GM19463 (cell line): ENCODE measurements at regions not wholly inside any gene's neighbourhood (a gene's known extent, or its start where the extent isn't known, plus 50 kb on each side); places are given as distances from the start of the nearest gene placed in this dataset.
"Not testable (repeated sequence)": the region's sequence is repeated elsewhere in the genome, so short reads cannot be mapped to it uniquely, and the experiment has no call there.

Experiments used
- ATAC-seq: cut with Tn5 transposase; IDR thresholded peaks from one replicate; pipeline ENCODE4 v1.9.1; 2021; ENCODE audit warnings: mild to moderate bottlenecking, moderate library complexity; ENCODE audit not compliant: unreplicated experiment

GRCh38 chr5:15344954-15345353 lies 155.0 kb upstream of the FBXL7 start:
- ATAC-seq: no peak

DNA sequence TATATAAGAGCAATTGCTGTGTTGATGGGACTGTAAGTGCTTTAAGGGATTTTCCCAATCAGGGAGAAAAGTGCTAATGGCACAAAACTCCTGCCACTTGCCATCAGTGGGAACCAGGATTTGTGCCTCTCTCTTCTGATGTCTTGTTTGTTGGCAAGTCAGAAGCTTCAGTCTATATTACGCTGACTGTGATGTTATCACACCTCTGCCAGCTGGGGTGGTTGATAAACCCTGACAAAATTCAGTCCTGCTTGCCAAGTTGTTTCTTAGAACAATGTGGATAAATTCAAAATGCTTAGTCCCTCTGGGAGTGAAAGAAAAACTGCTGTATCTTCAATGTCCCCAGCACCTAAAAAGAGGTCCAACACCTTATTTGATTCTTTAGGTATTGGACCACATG lies 161.4 kb upstream of the FBXL7 start:
- no peak for ATAC-seq

GRCh38 chr5:15334551-15335266 lies 165.3 kb upstream of the FBXL7 start:
- ATAC-seq: no peak

GRCh38 chr5:15333091-15333490 lies 166.9 kb upstream of the FBXL7 start:
- ATAC-seq: no peak

- ATAC-seq: no peak
Observed at GRCh38 chr5:15326932-15327331, 173.0 kb upstream of the FBXL7 start.

- no peak for ATAC-seq
Observed at GRCh38 chr5:15326471-15326870, 173.5 kb upstream of the FBXL7 start.

GRCh38 chr5:15322421-15322820 lies 177.6 kb upstream of the FBXL7 start:
- ATAC-seq: no peak

GRCh38 chr5:15321776-15322175 lies 178.2 kb upstream of the FBXL7 start:
- ATAC-seq: no peak

GRCh38 chr5:15320871-15321270 lies 179.1 kb upstream of the FBXL7 start:
- no peak for ATAC-seq

DNA sequence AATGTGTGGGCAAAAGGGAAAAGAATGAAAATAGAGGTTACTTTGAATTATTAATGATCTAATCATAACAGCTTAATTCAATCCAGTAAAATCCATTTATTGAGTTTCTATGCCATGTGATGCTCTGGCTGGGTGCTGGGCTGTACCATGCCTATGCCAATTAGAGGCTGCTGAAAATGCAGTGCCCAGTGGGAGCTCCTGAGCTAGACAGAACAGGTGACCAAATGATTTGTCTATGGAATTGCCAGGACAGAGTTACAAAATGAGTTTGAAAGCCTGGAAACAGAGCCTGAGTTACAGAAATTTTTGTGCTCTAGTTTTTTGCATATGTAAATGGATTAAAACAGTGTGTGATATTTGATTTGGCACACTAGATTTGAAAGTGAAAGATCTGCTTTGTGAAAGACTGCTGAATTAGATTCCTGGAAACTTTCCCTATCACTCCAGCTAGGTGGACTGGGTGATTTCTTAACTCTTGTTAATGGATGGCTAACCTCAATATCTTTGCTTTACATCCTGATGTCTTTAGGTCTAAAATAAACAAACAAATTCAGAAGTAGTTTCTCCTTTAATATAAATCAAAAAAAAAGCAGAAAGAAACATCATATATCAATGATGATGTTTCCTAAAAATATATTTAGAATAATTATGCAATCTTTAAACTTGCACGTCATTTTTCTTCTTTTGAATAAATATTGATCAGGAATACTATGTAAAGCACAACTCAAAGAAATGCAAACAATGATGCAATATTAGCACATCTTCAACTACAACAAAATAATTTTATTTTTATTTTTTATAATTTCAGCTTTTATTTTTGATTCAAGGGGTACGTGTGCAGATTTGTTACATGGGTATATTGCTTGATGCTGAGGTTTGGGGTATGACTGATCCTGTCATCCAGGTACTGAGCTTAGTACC lies 194.8 kb upstream of the FBXL7 start:
- ATAC-seq: no peak

- ATAC-seq: no peak
Observed at GRCh38 chr5:15304066-15304731, 195.8 kb upstream of the FBXL7 start.

GRCh38 chr5:15300141-15300540 lies 199.8 kb upstream of the FBXL7 start:
- no peak for ATAC-seq

GRCh38 chr5:15290953-15291352 lies 209.0 kb upstream of the FBXL7 start:
- no peak for ATAC-seq

DNA sequence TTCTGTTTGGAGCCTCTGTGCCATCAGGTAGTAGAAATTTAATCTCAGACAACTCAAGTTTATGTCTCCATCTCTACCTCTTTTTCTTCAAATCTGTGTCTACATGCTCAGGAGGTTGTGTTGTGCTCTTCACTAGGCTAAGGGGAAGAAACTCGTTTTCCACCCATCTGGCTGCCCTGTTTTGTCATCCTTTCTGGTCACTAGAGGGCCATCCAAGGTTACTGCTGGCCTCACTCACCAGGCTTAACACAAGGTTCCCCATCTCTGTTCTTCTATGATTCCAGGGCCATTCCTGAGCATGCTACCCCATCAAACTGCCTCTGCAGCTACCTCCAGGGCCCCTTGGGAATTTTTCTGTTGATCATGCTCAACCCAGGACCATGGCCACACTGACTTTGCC lies 213.3 kb upstream of the FBXL7 start:
- ATAC-seq: no peak

- ATAC-seq: no peak
Observed at GRCh38 chr5:15285901-15286583, 213.9 kb upstream of the FBXL7 start.

GRCh38 chr5:15284706-15285105 lies 215.3 kb upstream of the FBXL7 start:
- no peak for ATAC-seq

DNA sequence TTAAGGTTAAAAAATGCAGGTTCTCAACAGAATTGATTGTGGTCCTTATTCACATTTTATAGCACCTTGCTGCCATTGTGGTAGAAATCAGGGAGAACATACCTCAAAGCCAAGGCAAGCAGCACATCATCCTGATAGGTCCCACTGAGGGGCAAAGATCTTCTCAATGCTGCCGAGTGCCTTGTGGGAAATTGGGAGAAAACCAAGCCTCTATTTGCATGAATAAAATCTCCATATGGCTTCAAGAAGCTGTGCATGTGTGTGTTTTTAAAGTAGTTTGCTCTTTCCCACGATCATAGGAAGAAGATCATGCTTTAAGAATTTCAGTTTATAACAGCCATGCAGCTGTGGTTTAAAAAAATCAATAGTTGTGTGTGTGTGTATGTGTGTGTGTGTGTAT lies 216.9 kb upstream of the FBXL7 start:
- no peak for ATAC-seq

DNA sequence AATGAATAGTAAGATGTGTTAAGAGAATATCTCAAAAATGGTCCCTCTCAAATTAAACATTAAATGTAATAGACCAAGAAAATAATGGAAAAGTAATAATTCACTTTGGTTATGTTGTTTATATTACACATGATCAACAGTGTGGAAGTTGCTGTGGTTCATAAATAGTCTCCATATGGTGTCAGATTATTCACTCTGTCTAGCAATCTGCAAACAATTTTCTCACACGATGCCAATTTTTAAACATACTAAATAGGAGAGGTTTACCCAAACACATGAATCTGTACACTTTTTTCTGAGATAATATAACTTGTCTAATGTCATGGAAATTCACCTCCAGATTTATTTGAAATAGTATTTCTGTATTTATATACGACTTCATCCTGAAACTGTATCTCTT lies 217.4 kb upstream of the FBXL7 start:
- no peak for ATAC-seq

DNA sequence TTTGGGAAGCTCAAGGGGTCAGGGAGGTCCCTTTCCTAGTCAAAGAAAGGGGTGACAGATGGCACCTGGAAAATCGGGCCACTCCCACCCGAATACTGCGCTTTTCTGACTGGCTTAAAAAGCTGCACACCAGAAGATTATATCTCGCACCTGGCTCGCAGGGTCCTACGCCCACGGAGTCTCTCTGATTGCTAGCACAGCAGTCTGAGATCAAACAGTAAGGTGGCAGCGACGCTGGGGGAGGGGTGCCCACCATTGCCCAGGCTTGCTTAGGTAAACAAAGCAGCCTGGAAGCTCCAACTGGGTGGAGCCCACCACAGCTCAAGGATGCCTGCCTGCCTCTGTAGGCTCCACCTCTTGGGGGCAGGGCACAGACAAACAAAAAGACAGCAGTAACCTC lies 228.4 kb upstream of the FBXL7 start:
- not testable (repeated sequence) for ATAC-seq

GRCh38 chr5:15267966-15268365 lies 232.0 kb upstream of the FBXL7 start:
- no peak for ATAC-seq

DNA sequence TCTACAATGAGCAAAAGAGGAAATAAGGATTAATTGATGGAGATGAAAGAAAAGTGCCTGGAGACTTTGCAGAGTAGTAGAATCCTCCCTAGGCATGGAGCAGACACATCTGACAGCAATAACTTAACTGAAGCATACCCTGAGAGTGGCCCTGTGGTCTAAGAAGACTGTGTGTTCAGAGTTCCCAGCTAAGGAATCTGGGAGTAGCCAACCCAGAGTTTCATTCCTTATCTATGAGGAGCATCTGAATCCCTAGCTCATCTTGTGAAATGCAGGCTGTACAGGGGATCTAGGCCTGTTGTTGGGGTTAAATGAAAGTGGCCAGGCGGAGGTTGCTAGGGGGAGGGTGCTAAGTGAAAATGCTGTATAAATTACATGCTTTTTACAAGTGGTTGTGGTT lies 233.1 kb upstream of the FBXL7 start:
- no peak for ATAC-seq
